ENCODE measurements at regions not wholly inside any gene's neighbourhood (a gene's known extent, or its start where the extent isn't known, plus 50 kb on each side); places are given as distances from the start of the nearest gene placed in this dataset.

DNA sequence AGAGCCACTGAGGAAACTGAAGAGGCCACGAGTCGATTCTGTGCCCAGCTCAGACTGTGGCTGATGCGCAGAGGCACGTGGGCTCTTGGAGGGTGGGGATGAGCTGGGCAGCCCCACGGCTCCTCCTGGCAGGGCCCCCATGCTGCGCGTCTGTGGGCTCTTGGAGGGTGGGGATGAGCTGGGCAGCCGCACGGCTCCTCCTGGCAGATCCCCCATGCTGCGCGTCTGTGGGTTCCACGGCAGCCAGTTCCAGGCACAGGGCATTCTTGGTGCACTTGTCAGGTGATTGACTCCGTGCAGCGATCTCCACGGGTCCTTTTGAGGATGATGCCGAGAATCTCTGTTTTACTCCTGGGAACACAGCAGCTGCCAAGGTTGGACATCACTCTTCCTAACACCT lies 138.1 kb upstream of the ZNF236 start:
- DNase-seq (ENCODE audit: low spot score), result no peak

DNA sequence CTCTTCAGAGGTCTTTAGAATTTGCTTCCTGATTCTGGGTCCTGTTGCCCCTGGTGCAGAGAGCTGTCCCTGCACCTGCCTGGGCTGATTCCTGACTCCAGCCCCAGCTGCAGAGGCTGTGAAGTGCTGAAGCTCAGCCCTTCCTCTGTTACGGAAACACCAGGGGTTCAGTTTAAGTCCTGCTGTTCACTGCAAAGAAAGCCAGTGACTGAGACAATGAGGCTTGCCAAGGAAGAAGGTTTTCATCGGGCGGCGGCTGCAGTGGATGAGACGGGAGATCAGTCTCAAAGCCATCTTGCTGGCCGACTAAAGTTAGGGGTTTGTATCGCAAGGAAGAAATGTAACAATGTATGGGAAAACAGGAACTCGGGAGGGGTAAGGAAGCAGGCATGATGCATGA lies 142.4 kb upstream of the ZNF236 start:
- no peak for DNase-seq (ENCODE audit: low spot score)

DNA sequence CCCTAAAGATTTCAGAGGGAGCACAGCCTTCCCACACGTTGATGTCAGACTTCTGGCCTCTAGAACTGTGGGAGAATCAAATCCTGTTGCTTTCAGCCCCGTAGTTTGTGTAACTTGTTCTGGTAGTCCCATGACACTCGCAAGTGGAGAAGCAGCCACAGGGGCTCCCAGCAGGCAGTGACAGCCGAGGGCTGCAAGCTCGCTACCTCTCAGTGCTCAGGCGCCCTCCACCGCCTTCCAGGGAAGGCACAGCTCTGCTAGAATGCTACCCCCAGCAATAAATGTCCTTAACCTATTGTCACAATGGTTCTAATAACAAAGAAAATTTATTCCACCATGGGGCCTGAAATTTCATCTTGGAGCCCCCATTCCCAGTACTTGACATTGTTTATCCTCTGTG lies 143.1 kb upstream of the ZNF236 start:
- no peak for DNase-seq (ENCODE audit: low spot score)

DNA sequence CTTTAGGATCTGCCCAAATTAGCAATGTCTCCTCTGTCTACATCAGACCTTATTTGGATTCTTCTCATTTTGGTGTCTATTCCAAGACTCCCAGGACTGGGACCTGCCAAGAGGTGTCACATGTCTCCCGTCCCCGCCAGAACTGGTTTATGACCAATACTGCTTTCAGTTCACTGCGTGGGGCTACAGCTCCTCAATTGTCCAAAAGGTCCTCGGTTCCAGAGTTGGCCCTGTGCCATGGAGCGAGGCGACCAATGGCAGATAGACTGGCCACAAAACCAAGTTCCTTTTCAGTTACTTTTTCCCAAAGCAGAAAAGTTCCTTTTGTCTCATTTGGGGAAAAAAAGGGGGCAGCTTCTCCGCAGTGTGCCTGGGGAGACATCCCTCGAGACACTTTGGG lies 144.1 kb upstream of the ZNF236 start:
- DNase-seq (ENCODE audit: low spot score), result no peak

DNA sequence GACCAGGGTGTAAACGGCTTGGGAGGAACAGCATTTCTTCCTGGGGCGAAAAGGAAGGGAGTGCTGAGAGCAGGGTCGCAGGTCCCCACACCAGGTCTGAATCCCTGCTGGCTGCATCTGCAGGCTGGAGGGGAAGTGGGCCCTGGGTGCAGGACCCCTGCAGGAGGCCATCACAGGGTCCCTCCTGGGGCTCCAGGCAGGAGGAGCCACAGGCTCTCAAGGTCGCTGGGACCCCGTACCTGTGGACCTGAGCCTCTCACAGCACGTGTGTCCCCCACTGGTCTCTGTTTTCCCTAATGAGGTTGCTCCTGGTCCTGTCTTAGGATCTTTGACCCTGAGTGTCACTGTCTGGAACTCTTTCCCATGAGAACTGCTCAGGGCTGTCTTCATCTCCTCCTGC lies 147.8 kb upstream of the ZNF236 start:
- no peak for DNase-seq (ENCODE audit: low spot score)

DNA sequence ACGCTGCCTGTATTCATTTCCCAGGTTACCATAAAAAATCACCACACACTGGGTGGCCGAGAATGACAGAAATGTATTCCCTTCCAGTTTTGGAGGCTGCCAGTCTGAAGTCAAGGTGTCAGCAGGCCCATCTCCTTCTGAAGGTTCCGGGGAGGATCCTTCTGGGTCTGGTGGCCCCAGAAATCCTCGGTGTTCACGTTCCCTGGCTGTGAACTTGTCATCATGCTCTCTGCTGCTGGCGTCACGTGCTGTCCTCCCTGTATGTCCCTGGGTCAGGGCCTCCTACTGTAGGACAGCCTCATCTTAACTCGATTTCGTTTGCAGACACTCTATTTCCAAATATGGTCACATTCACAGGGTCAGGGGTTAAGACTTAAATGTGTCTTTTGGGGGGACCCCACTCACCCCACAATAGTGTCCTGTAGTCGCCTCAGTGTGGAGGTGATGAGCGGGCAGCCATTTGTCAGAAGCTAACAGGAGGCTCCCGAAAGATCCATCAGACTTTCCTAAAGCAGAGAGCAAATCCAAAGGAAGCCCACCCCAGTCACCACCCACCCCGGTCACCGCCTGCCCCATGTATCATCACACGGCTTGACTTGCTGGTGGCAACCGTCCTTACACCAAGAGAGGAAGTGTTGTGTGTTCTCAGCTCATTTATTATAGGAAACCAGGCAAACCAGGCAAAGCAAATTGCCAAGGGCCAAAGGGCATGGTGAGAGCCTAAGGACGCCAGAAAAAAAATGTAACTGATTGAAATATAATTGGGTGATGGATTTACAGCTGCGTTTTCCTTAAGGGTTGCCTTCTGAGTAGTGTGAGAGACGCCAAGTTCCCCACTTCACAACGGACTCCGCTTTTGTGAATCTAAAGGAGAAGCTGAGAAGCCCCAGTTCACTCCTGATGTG lies 148.8 kb upstream of the ZNF236 start:
- no peak for DNase-seq (ENCODE audit: low spot score)

DNA sequence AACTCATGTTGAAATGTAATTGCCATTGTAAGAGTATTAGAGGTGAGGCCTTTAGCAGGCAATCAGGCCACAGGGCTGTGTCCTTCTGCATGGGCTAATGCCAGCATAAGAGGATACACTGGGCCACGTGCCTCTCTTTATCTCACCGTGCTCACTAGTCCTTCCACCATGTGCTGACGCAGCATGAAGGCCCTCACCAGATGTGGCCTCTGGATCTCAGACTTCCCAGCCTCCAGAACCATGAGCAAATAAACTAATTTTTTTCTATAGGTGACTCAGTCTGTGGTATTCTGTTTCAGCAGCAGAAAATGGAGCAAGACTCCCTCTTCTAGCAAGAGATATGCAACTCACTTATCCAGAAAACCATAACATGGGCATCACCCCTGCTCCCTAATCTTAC lies 149.7 kb upstream of the ZNF236 start:
- no peak for DNase-seq (ENCODE audit: low spot score)

DNA sequence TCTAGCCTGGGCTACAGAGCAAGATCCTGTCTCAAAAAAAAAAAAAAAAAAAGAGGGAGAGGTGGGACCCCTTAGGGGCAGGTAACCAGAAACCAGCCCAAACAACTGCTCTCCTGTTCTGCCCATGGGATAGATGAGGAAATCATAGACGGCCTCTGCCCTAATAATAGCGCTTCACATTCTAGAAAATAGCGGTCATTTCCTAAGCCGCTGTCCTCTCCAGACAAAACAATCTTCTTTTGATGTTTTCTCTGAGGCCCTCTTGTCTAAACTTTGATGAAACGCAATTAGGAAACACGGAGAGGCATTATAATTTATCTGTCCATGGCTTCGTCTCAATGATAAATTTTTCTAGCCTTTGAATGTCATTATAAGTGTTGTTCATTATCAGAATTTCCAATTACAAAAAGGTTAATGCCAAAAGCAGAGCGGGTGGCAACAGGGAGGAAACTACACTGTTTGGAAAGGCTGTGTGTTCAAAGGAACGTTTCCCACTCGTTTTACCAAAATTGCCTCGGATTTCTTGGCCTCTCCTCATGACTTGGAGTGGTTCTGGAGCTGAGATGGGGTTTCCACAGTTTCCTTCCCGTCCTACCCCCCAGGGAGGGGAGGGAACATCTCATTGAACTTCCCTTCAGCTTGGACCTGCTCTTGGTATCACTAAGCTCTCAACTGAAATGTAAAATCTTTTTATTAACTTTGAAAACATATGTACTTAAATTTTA lies 151.6 kb upstream of the ZNF236 start:
- no peak for DNase-seq (ENCODE audit: low spot score)

DNA sequence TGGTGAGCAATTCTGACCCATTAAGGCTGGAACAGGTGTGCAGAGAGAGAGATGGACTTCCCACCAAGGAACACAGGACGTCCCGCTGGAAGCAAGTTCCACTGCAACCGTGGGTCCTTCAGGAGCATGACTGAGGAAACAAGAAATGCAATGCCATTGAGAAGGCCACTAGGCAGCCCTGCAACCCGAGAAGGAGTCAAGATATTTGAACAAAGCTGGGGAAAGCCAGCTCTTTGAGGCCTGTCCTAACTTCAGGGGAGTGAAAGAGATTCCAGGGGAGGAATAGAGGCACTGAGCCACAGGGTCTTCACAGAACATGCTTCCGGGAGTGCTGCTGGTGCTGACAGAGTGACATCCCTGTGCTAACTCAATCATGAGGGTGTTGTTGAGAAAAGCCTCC lies 153.8 kb upstream of the ZNF236 start:
- DNase-seq (ENCODE audit: low spot score), result no peak

DNA sequence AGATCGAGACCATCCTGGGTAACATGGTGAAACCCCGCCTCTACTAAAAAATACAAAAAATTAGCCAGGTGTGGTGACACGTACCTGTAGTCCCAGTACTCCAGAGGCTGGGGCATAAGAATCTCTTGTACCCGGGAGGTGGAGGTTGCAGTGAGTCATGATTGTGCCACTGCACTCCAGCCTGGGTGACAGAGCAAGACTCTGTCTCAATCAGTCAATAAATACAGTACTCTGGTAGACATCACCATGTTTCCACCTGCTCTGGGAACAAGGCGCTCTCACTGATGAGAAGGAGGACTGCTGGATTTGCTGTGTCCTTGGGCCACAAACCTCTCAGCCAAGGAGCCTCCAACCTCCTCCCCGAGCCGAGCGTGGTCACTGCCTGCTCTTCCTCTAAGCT lies 154.2 kb upstream of the ZNF236 start:
- no peak for DNase-seq (ENCODE audit: low spot score)

DNA sequence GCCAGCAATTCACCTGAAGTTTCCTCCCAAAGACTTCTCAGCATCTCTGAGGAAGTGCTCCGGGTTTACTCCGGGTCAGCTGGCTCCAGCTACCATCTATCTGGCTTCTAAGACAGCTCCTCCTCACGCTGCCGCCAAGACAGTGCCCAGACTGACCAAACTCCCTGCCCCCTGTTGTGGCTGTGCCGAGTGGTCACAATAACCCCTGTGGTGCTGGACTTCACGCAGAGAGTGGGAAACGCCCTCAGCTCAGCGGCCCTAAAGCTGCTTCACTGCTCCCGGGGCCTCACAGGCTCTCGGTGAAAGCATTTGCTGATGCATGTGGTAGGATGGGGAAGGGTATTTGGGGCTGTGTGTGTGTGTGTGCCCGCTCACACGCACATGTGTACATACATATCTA lies 154.8 kb upstream of the ZNF236 start:
- no peak for DNase-seq (ENCODE audit: low spot score)

DNA sequence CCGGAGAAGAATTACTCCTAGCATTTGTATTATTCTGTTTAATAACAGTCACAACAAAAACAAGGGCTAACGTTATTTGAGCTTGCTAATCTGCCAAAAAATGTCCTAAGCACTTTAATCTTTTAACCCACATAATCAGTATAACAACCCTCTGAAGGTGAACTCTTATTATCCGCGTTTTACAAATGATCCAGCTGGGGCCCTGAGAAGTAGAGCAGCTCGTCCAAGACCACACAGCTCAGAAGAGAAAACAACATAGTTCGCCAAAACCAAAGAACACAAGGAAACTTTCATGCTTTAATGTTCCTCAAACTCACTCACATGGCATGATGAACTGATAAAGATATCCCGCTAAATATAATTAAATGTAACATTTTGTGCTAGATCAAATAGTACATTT lies 159.7 kb upstream of the ZNF236 start:
- no peak for DNase-seq (ENCODE audit: low spot score)

DNA sequence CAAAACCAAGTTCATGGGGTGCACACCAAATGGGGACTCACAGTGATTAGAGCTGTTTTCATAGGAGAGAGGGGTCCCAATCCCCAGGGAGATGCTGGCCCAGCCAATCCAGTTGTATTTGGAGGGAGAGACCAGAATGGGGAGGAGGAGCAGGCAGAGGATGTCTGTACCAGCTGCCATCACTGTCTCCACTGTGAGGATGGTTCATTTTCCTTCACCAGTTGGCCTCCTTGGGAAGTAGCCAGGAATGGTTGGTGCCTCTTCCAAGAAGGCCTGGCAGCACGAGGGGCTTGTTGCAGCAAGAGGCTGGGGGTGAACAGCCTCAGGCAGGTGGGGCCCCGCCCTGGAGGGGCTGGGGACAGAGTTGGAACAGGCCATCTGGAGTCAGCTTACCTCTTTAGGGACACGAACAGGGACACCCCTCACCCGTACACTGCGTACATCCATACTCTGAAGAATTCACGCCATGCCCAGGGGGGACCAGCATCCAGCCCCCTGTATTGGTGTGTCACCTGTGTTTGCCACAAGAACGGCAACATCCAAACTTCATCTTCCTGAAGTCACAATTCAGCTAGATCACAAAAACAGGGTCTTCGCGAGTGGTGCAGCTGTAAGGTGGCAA lies 161.7 kb upstream of the ZNF236 start:
- DNase-seq (ENCODE audit: low spot score), result no peak

DNA sequence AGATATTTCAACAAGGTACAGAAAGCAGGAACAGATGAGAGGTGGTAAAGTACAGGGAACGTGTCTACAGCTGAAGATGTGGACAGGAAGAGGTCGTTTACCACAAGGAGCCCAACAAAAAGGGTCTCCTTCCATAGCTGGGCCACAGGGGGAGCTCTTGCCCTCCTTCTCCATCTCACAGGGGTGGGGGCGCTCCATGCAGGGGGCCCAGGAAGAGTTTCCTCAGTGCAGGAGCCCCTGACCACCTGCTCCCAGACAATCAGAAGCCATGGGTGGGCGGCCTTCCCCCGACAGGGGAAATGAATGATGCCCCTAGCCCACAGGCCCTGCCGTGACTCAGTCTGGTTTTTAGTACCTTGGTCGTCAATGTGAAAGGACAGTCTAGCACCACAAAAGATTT lies 163.6 kb upstream of the ZNF516 start:
- peak; percentile 44 for DNase-seq (ENCODE audit: low spot score)

DNA sequence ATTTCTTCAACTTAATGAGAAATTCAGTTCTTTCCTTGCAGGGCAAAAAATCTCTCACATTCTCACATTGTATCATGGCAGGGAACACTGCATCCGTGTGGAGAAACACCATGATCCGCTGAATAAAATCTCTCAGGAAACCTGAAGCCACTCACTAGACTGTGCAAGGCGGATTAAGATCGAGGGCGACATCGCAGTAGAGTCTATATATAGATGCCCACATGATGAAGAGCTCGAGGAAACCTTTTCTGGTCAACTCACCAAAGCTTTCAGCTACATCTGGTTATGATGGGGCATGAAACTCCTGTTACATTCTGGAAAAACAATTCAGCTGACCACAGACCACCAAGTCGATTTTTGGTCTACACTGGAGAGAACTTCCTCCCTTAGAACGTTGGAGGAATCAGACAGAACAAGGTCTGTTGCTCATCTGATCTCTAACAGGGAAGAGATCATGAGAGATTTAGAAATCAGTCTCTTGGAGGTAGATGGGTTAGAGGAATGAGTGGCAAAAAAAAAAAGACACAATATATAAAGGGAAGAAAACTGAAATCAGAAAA lies 162.9 kb upstream of the ZNF516 start:
- no peak for DNase-seq (ENCODE audit: low spot score)

DNA sequence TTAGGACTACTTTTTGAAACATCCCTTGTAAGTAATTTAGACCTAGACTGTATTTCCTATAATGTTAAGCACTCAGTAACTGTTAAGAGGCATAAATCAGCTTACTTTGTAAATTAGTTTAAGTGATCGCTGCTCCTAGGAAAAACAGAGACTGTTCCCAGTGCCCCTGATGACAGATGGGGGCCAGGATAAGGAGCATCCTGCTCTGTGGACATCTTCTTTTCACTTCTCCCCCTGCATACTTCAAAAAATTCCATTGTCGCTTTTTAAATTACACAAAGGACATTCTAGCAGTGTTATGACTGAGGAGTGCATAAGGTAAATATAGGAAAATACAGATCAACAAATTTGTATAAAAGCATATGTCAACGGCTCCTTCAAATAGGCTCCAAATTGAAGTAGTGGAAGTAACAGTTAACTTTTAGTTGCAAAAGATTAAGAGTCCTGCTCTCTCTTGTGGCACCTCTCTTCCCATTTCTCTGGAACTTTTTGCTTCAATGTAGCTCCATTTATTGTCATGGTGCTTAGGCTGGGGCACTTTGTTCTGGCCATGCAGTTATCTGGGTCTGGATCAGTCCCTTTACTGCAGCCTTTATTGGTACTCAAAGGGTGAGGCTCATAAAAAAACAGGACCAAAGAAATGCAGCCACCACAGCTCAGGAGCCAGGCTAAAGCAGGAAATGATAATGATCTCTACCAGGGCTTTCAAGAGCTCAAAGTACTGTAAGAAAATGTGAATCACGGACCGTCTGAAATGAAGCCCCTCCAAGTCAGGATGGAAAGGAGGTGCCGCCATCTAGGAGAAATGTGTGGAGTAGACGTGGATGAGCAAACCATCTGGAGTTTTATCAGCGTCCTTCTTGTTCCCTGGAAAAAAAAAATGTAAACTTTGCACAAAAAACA lies 162.1 kb upstream of the ZNF516 start:
- DNase-seq (ENCODE audit: low spot score), result no peak

DNA sequence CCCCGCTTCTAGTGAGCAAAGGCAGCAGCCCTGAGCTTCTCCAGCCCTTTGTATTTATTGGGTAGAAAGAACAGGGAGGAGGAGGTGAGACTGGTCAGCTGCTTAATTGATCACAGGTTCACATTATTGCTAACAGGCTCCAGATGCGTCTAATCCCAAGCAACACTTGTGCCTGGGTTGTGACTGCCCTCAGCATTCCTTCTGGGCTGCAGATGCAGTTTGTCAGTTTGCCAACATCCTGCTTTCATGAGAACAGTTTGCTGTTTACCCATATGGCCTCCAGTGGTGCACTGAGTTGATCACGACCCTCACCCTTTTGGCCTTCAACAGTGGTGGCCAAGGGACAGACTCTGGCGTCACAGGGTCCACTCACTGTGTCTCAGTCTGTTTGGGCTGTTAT lies 159.5 kb upstream of the ZNF516 start:
- DNase-seq (ENCODE audit: low spot score), result no peak

DNA sequence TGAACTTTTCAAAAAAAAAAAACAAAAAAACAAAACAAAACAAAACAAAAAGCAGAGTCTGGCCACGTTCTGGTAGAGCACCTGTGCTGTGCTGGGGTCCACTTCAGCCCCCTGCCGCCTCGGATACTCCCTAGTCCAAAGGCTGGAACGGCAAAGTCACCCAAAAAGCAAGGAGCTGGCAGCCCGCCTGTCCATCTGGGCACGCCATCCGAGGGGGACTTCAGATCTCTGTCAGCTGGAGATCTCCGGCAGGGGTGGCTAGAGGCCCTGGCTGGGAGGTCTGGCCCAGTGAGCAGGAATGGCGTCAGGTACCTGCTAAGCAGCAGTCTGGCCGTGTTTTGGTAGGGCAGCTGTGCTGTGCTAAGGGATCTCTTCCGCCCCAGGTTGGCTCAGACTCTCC lies 152.3 kb upstream of the ZNF516 start:
- no peak for DNase-seq (ENCODE audit: low spot score)

DNA sequence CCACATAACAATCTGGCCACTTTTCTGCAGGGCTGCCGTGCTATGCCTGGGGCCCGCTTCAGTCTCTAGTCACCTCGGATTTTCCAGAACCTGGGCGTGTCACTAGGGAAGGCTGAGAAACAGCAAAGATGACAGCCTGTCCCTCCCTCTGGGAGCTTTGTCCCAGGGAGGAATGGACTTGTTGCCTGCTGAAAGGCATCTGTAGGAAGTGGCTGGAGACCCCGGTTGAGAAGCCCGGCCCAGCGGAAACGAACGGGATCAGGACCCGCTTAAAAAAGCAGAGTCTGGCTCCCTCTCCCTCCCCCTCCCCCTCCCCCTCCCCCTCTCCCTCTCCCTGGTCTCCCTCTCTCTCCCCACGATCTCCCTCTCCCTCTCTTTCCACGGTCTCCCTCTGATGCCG lies 149.5 kb upstream of the ZNF516 start:
- no peak for DNase-seq (ENCODE audit: low spot score)

DNA sequence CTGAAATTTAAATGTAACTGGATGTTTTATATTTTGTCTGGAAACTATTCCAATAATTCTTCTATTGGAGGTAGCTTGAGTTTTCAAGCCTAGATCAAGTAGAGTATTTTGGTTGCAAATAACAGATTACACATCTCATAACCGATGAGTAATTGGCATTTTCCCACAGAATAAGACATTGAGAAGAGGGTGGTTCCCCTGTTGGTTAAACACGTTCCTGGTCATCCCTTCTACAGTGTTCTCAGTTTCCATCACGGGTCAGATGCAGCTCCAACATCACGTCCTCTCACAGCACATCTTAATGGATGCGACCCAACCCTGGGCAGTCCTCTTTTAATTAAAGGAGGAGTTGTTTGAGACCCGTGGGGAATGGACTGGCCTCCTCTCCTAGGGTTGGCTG lies 149.0 kb upstream of the ZNF516 start:
- DNase-seq (ENCODE audit: low spot score), result no peak

DNA sequence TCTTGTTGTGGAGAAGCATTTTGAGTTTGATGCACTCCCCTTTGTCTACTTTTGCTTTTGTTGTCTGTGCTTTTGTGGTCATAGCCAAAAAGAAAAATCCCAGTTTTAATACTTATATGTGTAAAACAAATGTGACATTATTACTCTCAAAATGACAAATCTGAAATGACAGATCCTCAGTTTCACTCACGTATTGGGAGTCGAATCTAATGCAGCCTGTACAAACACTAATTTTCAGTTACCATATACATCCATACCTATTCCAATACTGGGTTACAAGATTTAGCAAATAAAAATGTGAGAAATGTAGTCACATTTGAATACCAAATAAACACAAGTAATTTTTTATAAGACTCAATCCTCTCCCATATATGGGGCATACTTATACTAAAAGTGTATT lies 148.2 kb upstream of the ZNF516 start:
- no peak for DNase-seq (ENCODE audit: low spot score)

DNA sequence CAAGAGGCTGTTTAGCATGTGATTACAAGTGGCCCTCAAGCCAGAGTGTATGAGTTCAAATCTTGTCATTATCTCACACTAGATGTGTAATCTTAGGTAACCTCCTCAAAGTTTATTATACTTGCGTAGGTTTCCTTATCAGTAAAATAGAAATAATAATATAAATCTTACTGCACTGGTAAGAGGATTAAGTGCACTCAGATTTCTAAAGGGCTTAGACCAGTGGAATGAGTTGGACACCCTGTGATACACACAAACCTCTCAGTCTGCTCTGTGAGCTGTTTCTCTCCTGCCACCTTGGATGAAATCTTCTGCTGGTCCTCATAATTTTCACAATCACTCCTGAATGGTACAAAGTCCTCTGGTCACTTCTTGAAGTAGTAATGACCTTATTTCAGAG lies 145.4 kb upstream of the ZNF516 start:
- no peak for DNase-seq (ENCODE audit: low spot score)
